IMR-90 (cell line): ENCODE measurements at regions not wholly inside any gene's neighbourhood (a gene's known extent, or its start where the extent isn't known, plus 50 kb on each side); places are given as distances from the start of the nearest gene placed in this dataset.
"Not testable (repeated sequence)": the region's sequence is repeated elsewhere in the genome, so short reads cannot be mapped to it uniquely, and the experiment has no call there.

Source experiments
- BHLHE40 ChIP-seq: fragments of 150-350 bp; IDR thresholded peaks from 2 replicates; pipeline ENCODE4 v1.6.1; 2016; ENCODE audit warnings: mild to moderate bottlenecking, low read depth, low read length
- CEBPB ChIP-seq: IDR thresholded peaks from 2 replicates; pipeline ENCODE4 v1.6.1; 2012; ENCODE audit warnings: low read depth, low read length, improper control_type of control experiment
- CTCF ChIP-seq: conservative IDR thresholded peaks from 2 replicates; pipeline ENCODE4 v1.5.1; 2012; ENCODE audit warnings: mild to moderate bottlenecking, low read depth, low read length, improper control_type of control experiment
- ELK1 ChIP-seq: fragments of 150-350 bp; IDR thresholded peaks from 2 replicates; pipeline ENCODE4 v1.6.1; 2016; ENCODE audit warnings: low read depth, mild to moderate bottlenecking, low read length, moderate library complexity, borderline replicate concordance
- MAFK ChIP-seq: IDR thresholded peaks from 2 replicates; pipeline ENCODE4 v1.6.1; 2012; ENCODE audit warnings: low read depth, low read length, improper control_type of control experiment
- MAZ ChIP-seq: IDR thresholded peaks from 2 replicates; pipeline ENCODE4 v1.6.1; 2012; ENCODE audit warnings: low read depth, mild to moderate bottlenecking, low read length, improper control_type of control experiment, moderate library complexity, borderline replicate concordance
- MXI1 ChIP-seq: IDR thresholded peaks from 2 replicates; pipeline ENCODE4 v1.6.1; 2012; ENCODE audit warnings: low read depth, mild to moderate bottlenecking, low read length, moderate library complexity, borderline replicate concordance
- NFE2L2 ChIP-seq: fragments of 150-350 bp; IDR thresholded peaks from 2 replicates; pipeline ENCODE4 v1.6.1; 2016; ENCODE audit warnings: low read depth, mild to moderate bottlenecking, low read length
- POLR2A ChIP-seq: IDR thresholded peaks from 2 replicates; pipeline ENCODE4 v1.6.1; 2012; ENCODE audit warnings: mild to moderate bottlenecking, low read depth, low read length
- RAD21 ChIP-seq: IDR thresholded peaks from 2 replicates; pipeline ENCODE4 v1.6.1; 2012; ENCODE audit warnings: low read length, improper control_type of control experiment
- RCOR1 ChIP-seq: IDR thresholded peaks from 2 replicates; pipeline ENCODE4 v1.6.1; 2012; ENCODE audit warnings: mild to moderate bottlenecking, low read length, improper control_type of control experiment; ENCODE audit not compliant: insufficient replicate concordance
- RFX5 ChIP-seq: IDR thresholded peaks from 2 replicates; pipeline ENCODE4 v1.8.0; 2012; ENCODE audit warnings: low read depth, mild to moderate bottlenecking, low read length, moderate library complexity
- SMC3 ChIP-seq: fragments of 150-350 bp; IDR thresholded peaks from 2 replicates; pipeline ENCODE4 v1.6.1; 2016; ENCODE audit warnings: low read depth, mild to moderate bottlenecking, antibody characterized with exemption, low read length, moderate library complexity
- USF2 ChIP-seq: fragments of 150-350 bp; IDR thresholded peaks from 2 replicates; pipeline ENCODE4 v1.6.1; 2017; ENCODE audit warnings: mild to moderate bottlenecking, antibody characterized with exemption, low read length, low read depth

- not testable (repeated sequence) for TF ChIP-seq MXI1, CTCF, USF2, POLR2A, RAD21, BHLHE40, CEBPB, NFE2L2, SMC3, RFX5, ELK1, RCOR1, MAZ, MAFK
Measured at GRCh38 chr15:30719363-30719762, 93.4 kb downstream of the ARHGAP11B start.
